Spleen (tissue), 11 donors: ENCODE measurements at regions not wholly inside any gene's neighbourhood (a gene's known extent, or its start where the extent isn't known, plus 50 kb on each side); places are given as distances from the start of the nearest gene placed in this dataset.
"Not testable (repeated sequence)": the region's sequence is repeated elsewhere in the genome, so short reads cannot be mapped to it uniquely, and the experiment has no call there.

ENCODE experiments used
- DNase-seq: peaks from one replicate; pipeline ENCODE4 v3.0.0-alpha.2; 2020
- H3K27ac ChIP-seq, 8 donors: fragments of 200-600 bp; sonication (generic) in 7 of 8; 1 replicate in 4 of 8; 2 replicates in 4 of 8; pipeline versions ENCODE4 v1.5.0 to v1.8.0; 2016 to 2021; ENCODE audit warnings: inconsistent platforms in 4 of 8, mild to moderate bottlenecking in 4 of 8, moderate library complexity in 1 of 8
- H3K27me3 ChIP-seq, 7 donors: fragments of 200-600 bp; sonication (generic) in 6 of 7; replicated peaks in 1 of 7; 1 replicate in 4 of 7; 2 replicates in 3 of 7; pipeline versions ENCODE4 v1.5.0 to v1.8.0; 2016 to 2021; ENCODE audit warnings: inconsistent platforms in 3 of 7, mild to moderate bottlenecking in 1 of 7
- H3K36me3 ChIP-seq, 6 donors: fragments of 200-600 bp; sonication (generic) in 5 of 6; 1 replicate in 4 of 6; 2 replicates in 2 of 6; pipeline versions ENCODE4 v1.5.0 to v1.8.0; 2016 to 2021; ENCODE audit warnings: inconsistent platforms in 2 of 6
- H3K4me1 ChIP-seq, 6 donors: fragments of 200-600 bp; sonication (generic) in 5 of 6; 1 replicate in 3 of 6; 2 replicates in 3 of 6; pipeline versions ENCODE4 v1.5.0 to v1.8.0; 2016 to 2021; ENCODE audit warnings: inconsistent platforms in 3 of 6
- H3K4me3 ChIP-seq, 8 donors: fragments of 200-600 bp; sonication (generic) in 7 of 8; 1 replicate in 4 of 8; 2 replicates in 4 of 8; pipeline versions ENCODE4 v1.5.0 to v1.8.0; 2016 to 2021; ENCODE audit warnings: inconsistent platforms in 4 of 8, mild to moderate bottlenecking in 4 of 8, moderate library complexity in 2 of 8
- H3K9me3 ChIP-seq, 8 donors: fragments of 200-600 bp; sonication (generic) in 7 of 8; 1 replicate in 4 of 8; 2 replicates in 4 of 8; pipeline versions ENCODE4 v1.5.0 to v1.8.0; 2016 to 2021; ENCODE audit warnings: inconsistent platforms in 4 of 8
- POLR2A ChIP-seq, 3 donors: fragments of 450-650 bp; IDR thresholded peaks; one replicate each; pipeline ENCODE4 v1.5.1; 2017; ENCODE audit warnings: antibody characterized with exemption in 3 of 3, mild to moderate bottlenecking in 1 of 3
- POLR2AphosphoS5 ChIP-seq, 3 donors: sonication (generic); formaldehyde crosslinking; IDR thresholded peaks; one replicate each; pipeline ENCODE4 v1.5.1; 2017; ENCODE audit warnings: antibody characterized with exemption in 3 of 3
- WGBS, 5 donors: extraction: QIAGEN DNeasy Blood & Tissue Kit in 3 of 5; methylation state at CpG; one replicate each; pipeline versions ENCODE4 v1.1.5 to v1.1.7; 2013 to 2018; 5-methylcytosine and 5-hydroxymethylcytosine counted together
- intact Hi-C: fragments of 100-400 bp; cut with DNase I; formaldehyde crosslinking; loops from one replicate; pipeline ENCODE4 v1.15.0; 2023; ENCODE audit warnings: low total_unique reads
- TF ChIP-seq, protein P1 (sequence below), 11 experiments: fragments of 200-600 bp in 7 of 11; fragments of 450-650 bp in 4 of 11; sonication (generic) in 4 of 11; IDR thresholded peaks in 8 of 11; conservative IDR thresholded peaks in 3 of 11; 1 replicate in 7 of 11; 2 replicates in 4 of 11; pipeline versions ENCODE4 v1.4.0 to v1.8.0; 2016 to 2021; ENCODE audit warnings: antibody characterized with exemption in 11 of 11, inconsistent platforms in 4 of 11, mild to moderate bottlenecking in 1 of 11
- donor health status: healthy with polysubstance abuse.
- donor health status: DM: no; HTN: no; CAD: no; lungs with moderate emphysema.
- donor health status: DM: no; HTN: no; CAD: no.
- donor health status: Bipolar disorder and iron deficiency.
- donor health status: healthy.
- donor health status: DM: no; HTN: no; CAD: no.
- donor health status: DM: yes; HTN: yes; CAD: no.

DNA sequence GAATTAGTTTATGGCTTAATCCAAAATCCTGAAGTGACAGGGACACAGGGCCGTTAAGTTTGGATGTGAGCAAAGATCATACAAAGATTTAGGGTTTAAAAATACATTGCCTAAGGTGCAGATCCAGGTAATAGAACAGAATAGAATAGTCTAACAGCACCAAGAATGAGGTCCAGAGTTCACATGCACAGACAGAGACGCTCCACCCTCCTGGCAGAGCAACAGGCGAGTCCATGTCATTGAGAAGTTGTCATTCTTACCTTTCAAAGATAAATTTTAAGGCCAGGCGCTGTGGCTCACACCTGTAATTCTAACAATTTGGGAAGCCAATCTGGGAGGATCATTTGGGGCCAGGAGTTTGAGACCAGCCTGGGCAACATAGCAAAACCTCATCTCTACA lies 209.1 kb upstream of the AUTS2 start:
- no peaks in the 10 kb centered on the region for H3K4me1 ChIP-seq
- H3K27ac ChIP-seq: no peak overlapping the region
- no peak for DNase-seq
- TF ChIP-seq, protein P1, sequence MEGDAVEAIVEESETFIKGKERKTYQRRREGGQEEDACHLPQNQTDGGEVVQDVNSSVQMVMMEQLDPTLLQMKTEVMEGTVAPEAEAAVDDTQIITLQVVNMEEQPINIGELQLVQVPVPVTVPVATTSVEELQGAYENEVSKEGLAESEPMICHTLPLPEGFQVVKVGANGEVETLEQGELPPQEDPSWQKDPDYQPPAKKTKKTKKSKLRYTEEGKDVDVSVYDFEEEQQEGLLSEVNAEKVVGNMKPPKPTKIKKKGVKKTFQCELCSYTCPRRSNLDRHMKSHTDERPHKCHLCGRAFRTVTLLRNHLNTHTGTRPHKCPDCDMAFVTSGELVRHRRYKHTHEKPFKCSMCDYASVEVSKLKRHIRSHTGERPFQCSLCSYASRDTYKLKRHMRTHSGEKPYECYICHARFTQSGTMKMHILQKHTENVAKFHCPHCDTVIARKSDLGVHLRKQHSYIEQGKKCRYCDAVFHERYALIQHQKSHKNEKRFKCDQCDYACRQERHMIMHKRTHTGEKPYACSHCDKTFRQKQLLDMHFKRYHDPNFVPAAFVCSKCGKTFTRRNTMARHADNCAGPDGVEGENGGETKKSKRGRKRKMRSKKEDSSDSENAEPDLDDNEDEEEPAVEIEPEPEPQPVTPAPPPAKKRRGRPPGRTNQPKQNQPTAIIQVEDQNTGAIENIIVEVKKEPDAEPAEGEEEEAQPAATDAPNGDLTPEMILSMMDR (IDR thresholded peaks at IDR 0.05 in 8 of 11, conservative IDR thresholded peaks at IDR 0.05 in 3 of 11): no peak
- TF ChIP-seq POLR2A (IDR thresholded peaks at IDR 0.05) (no peak), POLR2AphosphoS5 (IDR thresholded peaks at IDR 0.05) (no peak)
- H3K36me3 ChIP-seq: no peaks in the 10 kb centered on the region
- intact Hi-C loops: no loop called here
- WGBS, 5 donors: 60 to 91% (median 84%) methylated on average over 4 of the region's 4 CpGs
- no peaks in the 10 kb centered on the region for H3K9me3 ChIP-seq
- H3K4me3 ChIP-seq: no peak overlapping the region
- no peaks in the 10 kb centered on the region for H3K27me3 ChIP-seq

- H3K36me3 ChIP-seq, H3K27ac ChIP-seq, H3K4me1 ChIP-seq, H3K9me3 ChIP-seq, H3K27me3 ChIP-seq, H3K4me3 ChIP-seq, intact Hi-C loops: not testable (repeated sequence)
- 91 to 98% (median 93%) methylated on average over 22 to 30 of the region's 30 CpGs for WGBS, 5 donors
- DNase-seq: peak; percentile 69
These were observed 204.4 kb upstream of the AUTS2 start for GRCh38 chr7:69393912-69394311.

GRCh38 chr7:69395061-69395714 lies 203.1 kb upstream of the AUTS2 start:
- Histone ChIP-seq H3K4me1 (no peaks in the 10 kb centered on the region), H3K9me3 (peaks cover 0 to 9% (median 0%) of the 10 kb centered on the region in 8 donors), H3K36me3 (no peaks in the 10 kb centered on the region), H3K27me3 (no peaks in the 10 kb centered on the region), H3K27ac (no peak overlapping the region), H3K4me3 (no peak overlapping the region)
- intact Hi-C loops: no loop called here
- no peak for TF ChIP-seq POLR2A (IDR thresholded peaks at IDR 0.05)
- TF ChIP-seq, protein P1 (IDR thresholded peaks at IDR 0.05 in 8 of 11, conservative IDR thresholded peaks at IDR 0.05 in 3 of 11): no peak
- WGBS, 5 donors: 78 to 90% (median 84%) methylated on average over 8 of the region's 8 CpGs
- DNase-seq: no peak

DNA sequence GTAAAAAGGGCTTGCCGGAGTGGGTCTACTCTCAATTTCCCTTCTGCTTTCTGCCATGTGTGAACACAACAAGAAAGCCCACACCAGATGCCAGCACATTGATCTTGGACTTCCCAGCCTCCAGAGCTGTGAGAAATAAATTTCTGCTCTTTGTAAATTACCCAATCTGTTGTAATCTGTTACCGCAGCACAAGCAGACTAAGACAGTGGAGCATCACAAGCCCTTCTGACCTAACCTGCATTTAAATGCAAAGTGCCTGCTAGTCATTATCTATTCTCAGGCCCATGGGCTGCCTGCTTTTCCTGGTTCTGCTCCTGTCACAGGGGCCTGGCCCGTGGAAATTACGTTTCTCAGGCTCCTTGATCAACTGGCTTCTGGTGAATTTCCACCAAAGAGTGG lies 199.3 kb upstream of the AUTS2 start:
- Histone ChIP-seq H3K27ac (no peak overlapping the region), H3K4me3 (no peak overlapping the region), H3K9me3 (peaks cover 0 to 9% (median 0%) of the 10 kb centered on the region in 8 donors), H3K4me1 (no peaks in the 10 kb centered on the region), H3K36me3 (no peaks in the 10 kb centered on the region), H3K27me3 (no peaks in the 10 kb centered on the region)
- TF ChIP-seq, protein P1 (IDR thresholded peaks at IDR 0.05 in 8 of 11, conservative IDR thresholded peaks at IDR 0.05 in 3 of 11): no peak
- TF ChIP-seq POLR2AphosphoS5 (IDR thresholded peaks at IDR 0.05) (no peak), POLR2A (IDR thresholded peaks at IDR 0.05) (no peak)
- DNase-seq: no peak
- intact Hi-C loops: no loop called here
- WGBS, 5 donors: 78 to 98% (median 84%) methylated on average over 4 of the region's 4 CpGs

DNA sequence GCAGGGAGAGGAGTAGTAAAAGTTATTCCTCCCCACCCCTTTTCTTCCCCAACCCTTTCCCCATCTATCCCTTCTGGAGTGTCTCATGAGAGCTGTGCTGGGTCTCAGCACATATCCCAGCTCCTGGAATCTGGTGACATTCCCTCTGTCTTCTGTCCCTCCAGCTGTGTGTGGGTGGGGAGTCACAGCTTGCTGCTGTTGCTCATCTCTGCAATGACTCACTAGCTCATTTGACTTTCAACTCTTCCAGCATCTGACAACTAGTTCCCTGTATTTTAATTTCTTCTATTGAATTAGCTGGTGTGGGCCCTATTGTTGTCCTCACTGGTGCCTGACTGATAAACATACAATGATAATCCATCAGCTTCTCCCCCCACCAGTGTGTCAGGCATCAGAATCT lies 198.9 kb upstream of the AUTS2 start:
- peak; percentile 14 for DNase-seq
- Histone ChIP-seq H3K9me3 (peaks cover 0 to 9% (median 0%) of the 10 kb centered on the region in 8 donors), H3K27ac (no peak overlapping the region), H3K27me3 (no peaks in the 10 kb centered on the region), H3K4me3 (no peak overlapping the region), H3K36me3 (no peaks in the 10 kb centered on the region), H3K4me1 (no peaks in the 10 kb centered on the region)
- intact Hi-C loops: no loop called here
- TF ChIP-seq POLR2A (IDR thresholded peaks at IDR 0.05) (no peak), POLR2AphosphoS5 (IDR thresholded peaks at IDR 0.05) (no peak)
- TF ChIP-seq, protein P1 (IDR thresholded peaks at IDR 0.05 in 8 of 11, conservative IDR thresholded peaks at IDR 0.05 in 3 of 11): no peak
